HG03103 (cell line): ENCODE measurements at regions not wholly inside any gene's neighbourhood (a gene's known extent, or its start where the extent isn't known, plus 50 kb on each side); places are given as distances from the start of the nearest gene placed in this dataset.
A peak's percentile ranks its signal among the peaks of the same experiment; 100 is the strongest.

Experiments used
- ATAC-seq: cut with Tn5 transposase; IDR thresholded peaks from one replicate; pipeline ENCODE4 v1.9.1; 2021; ENCODE audit warnings: low read depth; ENCODE audit not compliant: unreplicated experiment

GRCh38 chr16:56094231-56094630 is 97.1 kb upstream of the GNAO1 start:
- no peak for ATAC-seq

- ATAC-seq, result no peak
Observed at GRCh38 chr16:56093055-56093454, 98.2 kb upstream of the GNAO1 start.

GRCh38 chr16:56090076-56090475 is 101.2 kb upstream of the GNAO1 start:
- ATAC-seq, result no peak

- no peak for ATAC-seq
Observed at GRCh38 chr16:56087626-56088025, 103.7 kb upstream of the GNAO1 start.

- no peak for ATAC-seq
Observed at GRCh38 chr16:56081371-56081770, 109.9 kb upstream of the GNAO1 start.

- no peak for ATAC-seq
Observed at GRCh38 chr16:56075732-56076388, 115.4 kb upstream of the GNAO1 start.

GRCh38 chr16:56073508-56073907 is 117.8 kb upstream of the GNAO1 start:
- ATAC-seq, result no peak

GRCh38 chr16:56072096-56072495 is 119.2 kb upstream of the GNAO1 start:
- ATAC-seq, result no peak

GRCh38 chr16:56068816-56069215 is 122.5 kb upstream of the GNAO1 start:
- no peak for ATAC-seq

- no peak for ATAC-seq
Observed at GRCh38 chr16:56068314-56068713, 123.0 kb upstream of the GNAO1 start.

- no peak for ATAC-seq
Observed at GRCh38 chr16:56067406-56067805, 123.9 kb upstream of the GNAO1 start.

GRCh38 chr16:56066617-56067016 is 124.7 kb upstream of the GNAO1 start:
- ATAC-seq, result no peak

- no peak for ATAC-seq
Observed at GRCh38 chr16:56063111-56063510, 128.2 kb upstream of the GNAO1 start.

GRCh38 chr16:56057151-56057550 is 134.1 kb upstream of the GNAO1 start:
- no peak for ATAC-seq

GRCh38 chr16:56050916-56051315 is 140.4 kb upstream of the GNAO1 start:
- no peak for ATAC-seq

GRCh38 chr16:56048425-56049105 is 142.7 kb upstream of the GNAO1 start:
- peak; percentile 92 for ATAC-seq

- no peak for ATAC-seq
Observed at GRCh38 chr16:56047307-56048234, 143.7 kb upstream of the GNAO1 start.

- no peak for ATAC-seq
Observed at GRCh38 chr16:56042416-56042815, 148.9 kb upstream of the GNAO1 start.

GRCh38 chr16:56041556-56042140 is 149.6 kb upstream of the GNAO1 start:
- ATAC-seq, result peak; percentile 76

- no peak for ATAC-seq
Observed at GRCh38 chr16:56038564-56039098, 152.7 kb upstream of the GNAO1 start.

- no peak for ATAC-seq
Observed at GRCh38 chr16:56032072-56032471, 156.9 kb upstream of the CES5A start.
